K562 (cell line): ENCODE measurements at regions not wholly inside any gene's neighbourhood (a gene's known extent, or its start where the extent isn't known, plus 50 kb on each side); places are given as distances from the start of the nearest gene placed in this dataset.

ENCODE experiments used
- CHAMP1 ChIP-seq: fragments of 450-650 bp; IDR thresholded peaks from 2 replicates; pipeline ENCODE4 v1.6.1; 2016; ENCODE audit warnings: mild to moderate bottlenecking
- E2F5 ChIP-seq: sonication (generic); formaldehyde crosslinking; IDR thresholded peaks from 2 replicates; pipeline ENCODE4 v1.8.0; 2022; ENCODE audit warnings: mild to moderate bottlenecking, missing genetic modification reagents
- MCM7 ChIP-seq, 2 experiments: fragments of 450-650 bp; IDR thresholded peaks; 2 replicates each; pipeline ENCODE4 v1.6.1; 2016 to 2018
- MYBL2 ChIP-seq, 2 experiments: fragments of 450-650 bp in 1 of 2; sonication (generic) in 1 of 2; formaldehyde crosslinking in 1 of 2; IDR thresholded peaks; 2 replicates each; pipeline versions ENCODE4 v1.6.1 to v1.8.1; 2017 to 2022; ENCODE audit warnings: borderline replicate concordance in 1 of 2, inconsistent platforms in 1 of 2, low read depth in 1 of 2, mild to moderate bottlenecking in 1 of 2, missing genetic modification reagents in 1 of 2, moderate library complexity in 1 of 2
- RHOXF2B ChIP-seq: fragments of 250-450 bp; sonication (Bioruptor Pico); conservative IDR thresholded peaks from 2 replicates; pipeline ENCODE4 v1.5.1; 2021
- SUPT5H ChIP-seq: fragments of 450-650 bp; IDR thresholded peaks from 2 replicates; pipeline ENCODE4 v1.6.1; 2016
- TEAD4 ChIP-seq, 2 experiments: sonication (generic) in 1 of 2; formaldehyde crosslinking in 1 of 2; IDR thresholded peaks; 2 replicates each; pipeline versions ENCODE4 v1.6.1 to v1.8.0; 2012 to 2022; ENCODE audit warnings: borderline replicate concordance in 1 of 2, inconsistent platforms in 1 of 2, low read length in 1 of 2, mild to moderate bottlenecking in 1 of 2, missing genetic modification reagents in 1 of 2
- THRAP3 ChIP-seq: fragments of 450-650 bp; IDR thresholded peaks from 2 replicates; pipeline ENCODE4 v1.6.1; 2016; ENCODE audit warnings: mild to moderate bottlenecking, inconsistent platforms, borderline replicate concordance
- XRCC3 ChIP-seq: fragments of 450-650 bp; IDR thresholded peaks from 2 replicates; pipeline ENCODE4 v1.6.1; 2017; ENCODE audit warnings: mild to moderate bottlenecking, moderate library complexity
- ZBTB34 ChIP-seq: fragments of 250-450 bp; sonication (Bioruptor Pico); IDR thresholded peaks from 2 replicates; pipeline ENCODE4 v1.8.0; 2021; ENCODE audit warnings: mild to moderate bottlenecking, moderate library complexity
- ZNF124 ChIP-seq: sonication (generic); formaldehyde crosslinking; IDR thresholded peaks from 2 replicates; pipeline ENCODE4 v1.8.1; 2022; ENCODE audit warnings: missing genetic modification reagents
- ZNF717 ChIP-seq: fragments of 250-450 bp; sonication (Bioruptor Pico); IDR thresholded peaks from 2 replicates; pipeline ENCODE4 v1.5.0; 2021
- ZNF764 ChIP-seq: fragments of 250-450 bp; sonication (Bioruptor Pico); IDR thresholded peaks from 2 replicates; pipeline ENCODE4 v1.4.0; 2020; ENCODE audit warnings: low read depth, mild to moderate bottlenecking, moderate library complexity
- TF ChIP-seq, protein P1 (sequence below): fragments of 150-350 bp; IDR thresholded peaks from 2 replicates; pipeline ENCODE4 v1.6.1; 2014; ENCODE audit warnings: low read depth, mild to moderate bottlenecking, low read length, borderline replicate concordance
- TF ChIP-seq, protein P2 (sequence below), 2 experiments: fragments of 250-450 bp in 1 of 2; fragments of 450-650 bp in 1 of 2; sonication (Bioruptor Pico) in 1 of 2; IDR thresholded peaks; 2 replicates each; pipeline versions ENCODE4 v1.6.1 to v1.8.0; 2016 to 2021; ENCODE audit warnings: mild to moderate bottlenecking in 2 of 2, moderate library complexity in 2 of 2, missing compliant biosample characterization in 1 of 2, missing genetic modification characterization in 1 of 2

- TF ChIP-seq MYBL2 (IDR thresholded peaks at IDR 0.05; ENCODE audit: low read depth) (no peak), MYBL2 (CRISPR knock-in tag; IDR thresholded peaks at IDR 0.05; ENCODE audit: borderline replicate concordance) (no peak), ZBTB34 (CRISPR knock-in tag) (no peak), ZNF124 (CRISPR knock-in tag) (no peak), TEAD4 (IDR thresholded peaks at IDR 0.05; ENCODE audit: low read length) (0 out of 2 replicates have a peak, but pooled peaks have one; percentile 10), TEAD4 (CRISPR knock-in tag; IDR thresholded peaks at IDR 0.05; ENCODE audit: borderline replicate concordance) (no peak), ZNF717 (CRISPR knock-in tag) (no peak), XRCC3 (no peak), SUPT5H (no peak), ZNF764 (no peak), RHOXF2B (CRISPR knock-in tag) (no peak), THRAP3 (no peak), E2F5 (no peak), MCM7 (IDR thresholded peaks at IDR 0.05) (no peak), CHAMP1 (no peak)
- TF ChIP-seq, protein P1, sequence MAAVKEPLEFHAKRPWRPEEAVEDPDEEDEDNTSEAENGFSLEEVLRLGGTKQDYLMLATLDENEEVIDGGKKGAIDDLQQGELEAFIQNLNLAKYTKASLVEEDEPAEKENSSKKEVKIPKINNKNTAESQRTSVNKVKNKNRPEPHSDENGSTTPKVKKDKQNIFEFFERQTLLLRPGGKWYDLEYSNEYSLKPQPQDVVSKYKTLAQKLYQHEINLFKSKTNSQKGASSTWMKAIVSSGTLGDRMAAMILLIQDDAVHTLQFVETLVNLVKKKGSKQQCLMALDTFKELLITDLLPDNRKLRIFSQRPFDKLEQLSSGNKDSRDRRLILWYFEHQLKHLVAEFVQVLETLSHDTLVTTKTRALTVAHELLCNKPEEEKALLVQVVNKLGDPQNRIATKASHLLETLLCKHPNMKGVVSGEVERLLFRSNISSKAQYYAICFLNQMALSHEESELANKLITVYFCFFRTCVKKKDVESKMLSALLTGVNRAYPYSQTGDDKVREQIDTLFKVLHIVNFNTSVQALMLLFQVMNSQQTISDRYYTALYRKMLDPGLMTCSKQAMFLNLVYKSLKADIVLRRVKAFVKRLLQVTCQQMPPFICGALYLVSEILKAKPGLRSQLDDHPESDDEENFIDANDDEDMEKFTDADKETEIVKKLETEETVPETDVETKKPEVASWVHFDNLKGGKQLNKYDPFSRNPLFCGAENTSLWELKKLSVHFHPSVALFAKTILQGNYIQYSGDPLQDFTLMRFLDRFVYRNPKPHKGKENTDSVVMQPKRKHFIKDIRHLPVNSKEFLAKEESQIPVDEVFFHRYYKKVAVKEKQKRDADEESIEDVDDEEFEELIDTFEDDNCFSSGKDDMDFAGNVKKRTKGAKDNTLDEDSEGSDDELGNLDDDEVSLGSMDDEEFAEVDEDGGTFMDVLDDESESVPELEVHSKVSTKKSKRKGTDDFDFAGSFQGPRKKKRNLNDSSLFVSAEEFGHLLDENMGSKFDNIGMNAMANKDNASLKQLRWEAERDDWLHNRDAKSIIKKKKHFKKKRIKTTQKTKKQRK, result no peak
- TF ChIP-seq, protein P2, sequence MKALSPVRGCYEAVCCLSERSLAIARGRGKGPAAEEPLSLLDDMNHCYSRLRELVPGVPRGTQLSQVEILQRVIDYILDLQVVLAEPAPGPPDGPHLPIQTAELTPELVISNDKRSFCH (CRISPR knock-in tag; IDR thresholded peaks at IDR 0.05), result no peak
- TF ChIP-seq, protein P2 (tag; IDR thresholded peaks at IDR 0.05), result peak; percentile 88
Observed at GRCh38 chr13:50422181-50423148, 407.2 kb downstream of the KCNRG start (continued).
